Gastroesophageal sphincter (tissue), 3 donors: ENCODE measurements at regions not wholly inside any gene's neighbourhood (a gene's known extent, or its start where the extent isn't known, plus 50 kb on each side); places are given as distances from the start of the nearest gene placed in this dataset.

ENCODE experiments used
- EP300 ChIP-seq: sonication (generic); formaldehyde crosslinking; IDR thresholded peaks from one replicate; pipeline ENCODE4 v1.6.1; 2017; ENCODE audit warnings: antibody characterized with exemption, mild to moderate bottlenecking
- POLR2A ChIP-seq, 2 donors: fragments of 450-650 bp; IDR thresholded peaks; one replicate each; pipeline ENCODE4 v1.6.1; 2017; ENCODE audit warnings: antibody characterized with exemption in 2 of 2, mild to moderate bottlenecking in 2 of 2, moderate library complexity in 1 of 2
- POLR2AphosphoS5 ChIP-seq: sonication (generic); formaldehyde crosslinking; IDR thresholded peaks from one replicate; pipeline ENCODE4 v1.6.1; 2017; ENCODE audit warnings: antibody characterized with exemption
- TF ChIP-seq, protein P1 (sequence below), 4 experiments: fragments of 200-600 bp in 2 of 4; fragments of 450-650 bp in 2 of 4; sonication (generic) in 1 of 4; IDR thresholded peaks; one replicate each; pipeline ENCODE4 v1.5.1; 2017 to 2019; ENCODE audit warnings: antibody characterized with exemption in 4 of 4, mild to moderate bottlenecking in 2 of 4, moderate library complexity in 2 of 4

DNA sequence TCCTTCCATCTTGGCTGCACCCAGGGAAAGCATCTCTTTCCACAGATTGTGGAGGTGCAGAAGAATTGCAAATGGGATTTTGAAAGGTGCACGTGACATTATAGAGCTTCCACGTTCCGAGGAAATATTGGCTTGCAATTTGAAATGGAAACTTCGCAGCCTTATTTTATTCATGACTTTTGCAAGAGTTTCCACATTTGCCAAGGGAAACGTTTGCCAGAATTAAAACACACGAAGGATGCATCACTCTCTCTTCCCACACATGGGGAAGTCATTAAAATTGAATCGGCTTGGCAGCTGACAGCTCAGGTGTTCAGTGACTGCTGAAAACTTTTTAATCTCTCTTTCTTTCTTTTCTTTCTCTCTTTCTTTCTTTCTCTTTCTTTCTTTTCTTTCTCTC, 475.4 kb upstream of the IGFBP3 start:
- TF ChIP-seq, protein P1, sequence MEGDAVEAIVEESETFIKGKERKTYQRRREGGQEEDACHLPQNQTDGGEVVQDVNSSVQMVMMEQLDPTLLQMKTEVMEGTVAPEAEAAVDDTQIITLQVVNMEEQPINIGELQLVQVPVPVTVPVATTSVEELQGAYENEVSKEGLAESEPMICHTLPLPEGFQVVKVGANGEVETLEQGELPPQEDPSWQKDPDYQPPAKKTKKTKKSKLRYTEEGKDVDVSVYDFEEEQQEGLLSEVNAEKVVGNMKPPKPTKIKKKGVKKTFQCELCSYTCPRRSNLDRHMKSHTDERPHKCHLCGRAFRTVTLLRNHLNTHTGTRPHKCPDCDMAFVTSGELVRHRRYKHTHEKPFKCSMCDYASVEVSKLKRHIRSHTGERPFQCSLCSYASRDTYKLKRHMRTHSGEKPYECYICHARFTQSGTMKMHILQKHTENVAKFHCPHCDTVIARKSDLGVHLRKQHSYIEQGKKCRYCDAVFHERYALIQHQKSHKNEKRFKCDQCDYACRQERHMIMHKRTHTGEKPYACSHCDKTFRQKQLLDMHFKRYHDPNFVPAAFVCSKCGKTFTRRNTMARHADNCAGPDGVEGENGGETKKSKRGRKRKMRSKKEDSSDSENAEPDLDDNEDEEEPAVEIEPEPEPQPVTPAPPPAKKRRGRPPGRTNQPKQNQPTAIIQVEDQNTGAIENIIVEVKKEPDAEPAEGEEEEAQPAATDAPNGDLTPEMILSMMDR (IDR thresholded peaks at IDR 0.05) = no peak
- no peak for TF ChIP-seq EP300
- no peak for TF ChIP-seq POLR2AphosphoS5
- no peak for TF ChIP-seq POLR2A (IDR thresholded peaks at IDR 0.05)
